ENCODE measurements at regions not wholly inside any gene's neighbourhood (a gene's known extent, or its start where the extent isn't known, plus 50 kb on each side); places are given as distances from the start of the nearest gene placed in this dataset.

GRCh38 chr5:106321242-106321641, 1349.5 kb downstream of the EFNA5 start:
- TF ChIP-seq ZNF221 (tag by site-specific recombination; IDR thresholded peaks at IDR 0.05; ENCODE audit: borderline replicate concordance) (no peak), TCF7L2 (IDR thresholded peaks at IDR 0.05; ENCODE audit: borderline replicate concordance, low read depth, low read length) (no peak), REPIN1 (tag by site-specific recombination; IDR thresholded peaks at IDR 0.05; ENCODE audit: low read depth) (no peak), YY1 (tag by site-specific recombination; IDR thresholded peaks at IDR 0.05) (no peak), ZNF580 (tag by site-specific recombination; IDR thresholded peaks at IDR 0.05) (no peak), ZNF10 (tag by site-specific recombination; IDR thresholded peaks at IDR 0.05) (no peak)
- TF ChIP-seq, protein P1, sequence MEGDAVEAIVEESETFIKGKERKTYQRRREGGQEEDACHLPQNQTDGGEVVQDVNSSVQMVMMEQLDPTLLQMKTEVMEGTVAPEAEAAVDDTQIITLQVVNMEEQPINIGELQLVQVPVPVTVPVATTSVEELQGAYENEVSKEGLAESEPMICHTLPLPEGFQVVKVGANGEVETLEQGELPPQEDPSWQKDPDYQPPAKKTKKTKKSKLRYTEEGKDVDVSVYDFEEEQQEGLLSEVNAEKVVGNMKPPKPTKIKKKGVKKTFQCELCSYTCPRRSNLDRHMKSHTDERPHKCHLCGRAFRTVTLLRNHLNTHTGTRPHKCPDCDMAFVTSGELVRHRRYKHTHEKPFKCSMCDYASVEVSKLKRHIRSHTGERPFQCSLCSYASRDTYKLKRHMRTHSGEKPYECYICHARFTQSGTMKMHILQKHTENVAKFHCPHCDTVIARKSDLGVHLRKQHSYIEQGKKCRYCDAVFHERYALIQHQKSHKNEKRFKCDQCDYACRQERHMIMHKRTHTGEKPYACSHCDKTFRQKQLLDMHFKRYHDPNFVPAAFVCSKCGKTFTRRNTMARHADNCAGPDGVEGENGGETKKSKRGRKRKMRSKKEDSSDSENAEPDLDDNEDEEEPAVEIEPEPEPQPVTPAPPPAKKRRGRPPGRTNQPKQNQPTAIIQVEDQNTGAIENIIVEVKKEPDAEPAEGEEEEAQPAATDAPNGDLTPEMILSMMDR (tag by site-specific recombination; IDR thresholded peaks at IDR 0.05): no peak

All from HEK293 (cell line).